Endothelial cell of umbilical vein (primary cell): ENCODE measurements at regions not wholly inside any gene's neighbourhood (a gene's known extent, or its start where the extent isn't known, plus 50 kb on each side); places are given as distances from the start of the nearest gene placed in this dataset.

Experiments
- BruUV-seq: library from RNA; stranded (reverse); fragments of 400-500 nt; replicated peaks from 2 replicates; lab custom pipeline; 2021; lab: Mats Ljungman, UMichigan
- CTCF ChIA-PET: fragments of 300-600, 350-600 bp; sonication (Branson Sonifier 250); formaldehyde crosslinking; loops from one replicate; lab custom pipeline; 2021; ENCODE audit warnings: antibody characterized with exemption, inconsistent platforms; lab: Charles Lee
- POLR2A ChIA-PET: fragments of 300-600, 350-600 bp; sonication (Branson Sonifier 250); formaldehyde crosslinking; loops from one replicate; lab custom pipeline; 2021; ENCODE audit warnings: antibody characterized with exemption, inconsistent platforms; lab: Charles Lee
- DNase-seq: peaks from one replicate; pipeline ENCODE4 v3.0.0-alpha.2; 2011; ENCODE audit warnings: low read depth, low spot score
- FAIRE-seq: peaks from 2 replicates; lab custom pipeline; 2011; peaks lifted over from hg19 to GRCh38; lab: Jason Lieb, UNC
- H2AFZ ChIP-seq: 2 replicates; pipeline ENCODE4 v1.6.0; 2012; ENCODE audit warnings: low read depth, low read length, control low read depth, inconsistent platforms
- H3K27ac ChIP-seq: 2 replicates; pipeline ENCODE4 v1.5.1; 2011; ENCODE audit warnings: low read depth, mild to moderate bottlenecking, control low read depth, low read length, moderate library complexity; ENCODE audit not compliant: insufficient read depth
- H3K27me3 ChIP-seq, 2 experiments: 2 replicates each; pipeline versions ENCODE4 v1.6.0 to v1.6.1; 2011; ENCODE audit warnings: low read length in 2 of 2, mixed read lengths in 1 of 2; ENCODE audit not compliant: control insufficient read depth in 2 of 2, insufficient read depth in 2 of 2
- H3K36me3 ChIP-seq, 2 experiments: 2 replicates in 1 of 2; 3 replicates in 1 of 2; pipeline ENCODE4 v1.5.1; 2011; ENCODE audit warnings: low read length in 2 of 2, mild to moderate bottlenecking in 1 of 2, moderate library complexity in 1 of 2; ENCODE audit not compliant: control insufficient read depth in 2 of 2, insufficient read depth in 2 of 2; ENCODE audit errors: extremely low read depth in 1 of 2
- H3K4me1 ChIP-seq: 3 replicates; pipeline ENCODE4 v1.5.1; 2011; ENCODE audit warnings: mild to moderate bottlenecking, low read length; ENCODE audit not compliant: control insufficient read depth, insufficient read depth; ENCODE audit errors: extremely low read depth
- H3K4me2 ChIP-seq: 2 replicates; pipeline ENCODE4 v1.6.1; 2011; ENCODE audit warnings: low read length, control low read depth, mixed read lengths; ENCODE audit not compliant: insufficient read depth
- H3K4me3 ChIP-seq, 3 experiments: fragments of 200-600 bp in 1 of 3; sonication (generic), shearing (Covaris generic) in 1 of 3; replicated peaks in 1 of 3; 2 replicates each; pipeline ENCODE4 v1.5.1; 2011 to 2016; ENCODE audit warnings: control low read depth in 3 of 3, low read length in 3 of 3, mild to moderate bottlenecking in 2 of 3, inconsistent platforms in 1 of 3, low read depth in 1 of 3, moderate library complexity in 1 of 3; ENCODE audit not compliant: insufficient read depth in 1 of 3
- H3K79me2 ChIP-seq: 2 replicates; pipeline ENCODE4 v1.6.0; 2012; ENCODE audit warnings: low read length, inconsistent platforms; ENCODE audit not compliant: control insufficient read depth, insufficient read depth
- H3K9ac ChIP-seq: replicated peaks from 2 replicates; pipeline ENCODE3; 2011; ENCODE audit warnings: low read length, control low read depth; ENCODE audit not compliant: insufficient read depth; ENCODE audit errors: extremely low read depth
- H3K9me1 ChIP-seq: replicated peaks from 3 replicates; pipeline ENCODE4 v1.6.0; 2011; ENCODE audit warnings: mild to moderate bottlenecking, low read length; ENCODE audit not compliant: control insufficient read depth, insufficient read depth; ENCODE audit errors: extremely low read depth
- H3K9me3 ChIP-seq: replicated peaks from 2 replicates; pipeline ENCODE4 v1.5.1; 2012; ENCODE audit warnings: low read length, inconsistent platforms; ENCODE audit not compliant: control insufficient read depth, insufficient read depth
- H4K20me1 ChIP-seq: replicated peaks from 2 replicates; pipeline ENCODE3; 2011; ENCODE audit warnings: mild to moderate bottlenecking, low read length; ENCODE audit not compliant: control insufficient read depth, insufficient read depth; ENCODE audit errors: extremely low read depth
- EZH2 ChIP-seq: IDR thresholded peaks from 2 replicates; pipeline ENCODE4 v1.6.1; 2012; ENCODE audit warnings: borderline replicate concordance, low read depth, mild to moderate bottlenecking, moderate library complexity, low read length, inconsistent platforms; ENCODE audit not compliant: severe bottlenecking
- FOS ChIP-seq: IDR thresholded peaks from 2 replicates; pipeline ENCODE4 v1.6.1; 2011; ENCODE audit warnings: mild to moderate bottlenecking, low read length, moderate library complexity, borderline replicate concordance; ENCODE audit not compliant: insufficient read depth
- GATA2 ChIP-seq: IDR thresholded peaks from 2 replicates; pipeline ENCODE4 v1.7.0; 2011; ENCODE audit warnings: low read depth, mild to moderate bottlenecking, moderate library complexity, mixed read lengths, low read length; ENCODE audit not compliant: insufficient read length, insufficient read depth
- JUN ChIP-seq: IDR thresholded peaks from 2 replicates; pipeline ENCODE4 v1.6.1; 2011; ENCODE audit warnings: borderline replicate concordance, low read depth; ENCODE audit not compliant: insufficient read length, insufficient read depth
- MYC ChIP-seq: IDR thresholded peaks from one replicate; pipeline ENCODE4 v1.6.1; 2011; ENCODE audit warnings: mild to moderate bottlenecking, low read depth, low read length
- POLR2A ChIP-seq: IDR thresholded peaks from 2 replicates; pipeline ENCODE4 v1.6.1; 2012; ENCODE audit warnings: low read depth, mild to moderate bottlenecking, control low read depth, low read length
- POLR2AphosphoS5 ChIP-seq: IDR thresholded peaks from 2 replicates; pipeline ENCODE4 v1.6.1; 2012; ENCODE audit warnings: low read depth, mild to moderate bottlenecking, control low read depth, low read length, moderate library complexity; ENCODE audit not compliant: insufficient read depth
- dilution Hi-C: fragments of 300-500 bp; cut with MboI; formaldehyde crosslinking; loops from one replicate; pipeline ENCODE4 v1.15.0; 2019; ENCODE audit warnings: low sequenced_read_pairs; ENCODE audit not compliant: extremely low pct_ligation_motif_present
- intact Hi-C: fragments of 100-400 bp; cut with micrococcal nuclease; formaldehyde crosslinking; loops from one replicate; pipeline ENCODE4 v1.10.0; 2022
- TF ChIP-seq, protein P1 (sequence below), 2 donors: IDR thresholded peaks; 1 replicate in 1 of 2; 2 replicates in 1 of 2; pipeline ENCODE4 v1.5.1; 2011; ENCODE audit warnings: low read length in 2 of 2, mild to moderate bottlenecking in 2 of 2, moderate library complexity in 2 of 2, control low read depth in 1 of 2, inconsistent platforms in 1 of 2, low read depth in 1 of 2; ENCODE audit not compliant: insufficient read depth in 1 of 2; ENCODE audit errors: extremely low read depth in 1 of 2
- TF ChIP-seq, protein P2 (sequence below): IDR thresholded peaks from 2 replicates; pipeline ENCODE4 v1.6.1; 2011; ENCODE audit not compliant: insufficient read depth, insufficient read length

DNA sequence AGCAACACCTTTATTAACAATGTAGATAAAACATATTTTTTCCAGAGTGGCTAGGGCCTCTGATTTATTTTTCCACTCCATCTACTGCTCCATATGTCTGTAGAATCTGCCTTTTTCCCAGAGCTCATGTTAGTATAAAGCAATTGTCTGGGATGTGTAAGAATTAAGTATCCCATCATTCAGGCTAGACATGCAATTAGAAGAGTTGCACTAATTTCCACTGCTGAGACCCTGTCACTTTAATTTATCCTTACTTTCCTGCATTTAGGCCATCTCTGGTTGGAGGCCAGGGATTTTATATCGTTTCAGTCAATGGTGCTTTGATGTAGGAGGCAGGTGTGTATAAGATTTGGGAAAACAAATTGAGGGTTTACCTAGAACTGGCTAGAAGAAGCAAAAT is 286.1 kb upstream of the POU3F2 start:
- TF ChIP-seq FOS (no peak), JUN (no peak), POLR2AphosphoS5 (no peak), EZH2 (no peak), MYC (no peak), POLR2A (no peak), GATA2 (no peak)
- TF ChIP-seq, protein P1, sequence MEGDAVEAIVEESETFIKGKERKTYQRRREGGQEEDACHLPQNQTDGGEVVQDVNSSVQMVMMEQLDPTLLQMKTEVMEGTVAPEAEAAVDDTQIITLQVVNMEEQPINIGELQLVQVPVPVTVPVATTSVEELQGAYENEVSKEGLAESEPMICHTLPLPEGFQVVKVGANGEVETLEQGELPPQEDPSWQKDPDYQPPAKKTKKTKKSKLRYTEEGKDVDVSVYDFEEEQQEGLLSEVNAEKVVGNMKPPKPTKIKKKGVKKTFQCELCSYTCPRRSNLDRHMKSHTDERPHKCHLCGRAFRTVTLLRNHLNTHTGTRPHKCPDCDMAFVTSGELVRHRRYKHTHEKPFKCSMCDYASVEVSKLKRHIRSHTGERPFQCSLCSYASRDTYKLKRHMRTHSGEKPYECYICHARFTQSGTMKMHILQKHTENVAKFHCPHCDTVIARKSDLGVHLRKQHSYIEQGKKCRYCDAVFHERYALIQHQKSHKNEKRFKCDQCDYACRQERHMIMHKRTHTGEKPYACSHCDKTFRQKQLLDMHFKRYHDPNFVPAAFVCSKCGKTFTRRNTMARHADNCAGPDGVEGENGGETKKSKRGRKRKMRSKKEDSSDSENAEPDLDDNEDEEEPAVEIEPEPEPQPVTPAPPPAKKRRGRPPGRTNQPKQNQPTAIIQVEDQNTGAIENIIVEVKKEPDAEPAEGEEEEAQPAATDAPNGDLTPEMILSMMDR (IDR thresholded peaks at IDR 0.05; ENCODE audit: extremely low read depth in 1 of 2, insufficient read depth in 1 of 2, low read depth in 1 of 2, low read length in 2 of 2): no peak
- TF ChIP-seq, protein P2, sequence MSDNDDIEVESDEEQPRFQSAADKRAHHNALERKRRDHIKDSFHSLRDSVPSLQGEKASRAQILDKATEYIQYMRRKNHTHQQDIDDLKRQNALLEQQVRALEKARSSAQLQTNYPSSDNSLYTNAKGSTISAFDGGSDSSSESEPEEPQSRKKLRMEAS: no peak
- dilution Hi-C loops (no loop called here), intact Hi-C loops (no loop called here)
- DNase-seq (no peak), FAIRE-seq (no peak)
- Histone ChIP-seq H3K27ac (no peak overlapping the region), H3K4me3 (no peak overlapping the region), H3K79me2 (no peaks in the 10 kb centered on the region), H3K4me1 (no peaks in the 10 kb centered on the region), H2AFZ (no peak overlapping the region), H4K20me1 (no peaks in the 10 kb centered on the region), H3K9me3 (peaks cover 2% of the 10 kb centered on the region), H3K4me2 (no peak overlapping the region), H3K27me3 (no peaks in the 10 kb centered on the region), H3K9ac (no peak overlapping the region), H3K36me3 (no peaks in the 10 kb centered on the region), H3K9me1 (no peaks in the 10 kb centered on the region)
- ChIA-PET CTCF (no interaction called here), POLR2A (no interaction called here)
- BruUV-seq: no TSS peak
